ENCODE measurements at regions not wholly inside any gene's neighbourhood (a gene's known extent, or its start where the extent isn't known, plus 50 kb on each side); places are given as distances from the start of the nearest gene placed in this dataset.
A peak's percentile ranks its signal among the peaks of the same experiment; 100 is the strongest.
"Not testable (repeated sequence)": the region's sequence is repeated elsewhere in the genome, so short reads cannot be mapped to it uniquely, and the experiment has no call there.

DNA sequence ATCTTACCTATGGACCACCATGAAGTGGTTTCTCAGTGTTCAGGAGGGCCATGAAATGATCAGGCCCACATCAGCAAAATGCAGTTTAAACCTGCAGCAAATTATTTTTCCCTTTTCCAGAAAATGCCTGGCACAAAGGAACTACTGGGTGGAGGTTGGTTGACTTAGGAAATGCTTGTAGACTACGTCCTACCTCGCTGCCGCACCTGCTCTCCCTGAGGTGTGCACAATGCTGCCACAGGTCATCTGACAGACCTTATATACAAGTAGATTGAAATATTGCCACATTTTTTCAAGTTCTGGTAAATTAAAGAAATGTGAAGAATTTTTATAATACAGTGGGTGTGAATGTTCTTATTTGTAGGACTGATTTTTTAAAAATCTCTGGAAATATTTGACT, 166.7 kb upstream of the PDE4B start:
- ChIA-PET CTCF (interaction anchor here (0.6 kb wide), 1 partner anchor 11 kb away, joined by 5 read pairs; no protein-coding TSS in a partner anchor), POLR2A (no interaction called here)
- TF ChIP-seq SP1 (IDR thresholded peaks at IDR 0.05) (no peak), PKNOX1 (IDR thresholded peaks at IDR 0.05) (no peak), FOXA1 (IDR thresholded peaks at IDR 0.05) (no peak), ELF4 (IDR thresholded peaks at IDR 0.05) (no peak)
- no peak for DNase-seq (ENCODE audit: extremely low spot score)

DNA sequence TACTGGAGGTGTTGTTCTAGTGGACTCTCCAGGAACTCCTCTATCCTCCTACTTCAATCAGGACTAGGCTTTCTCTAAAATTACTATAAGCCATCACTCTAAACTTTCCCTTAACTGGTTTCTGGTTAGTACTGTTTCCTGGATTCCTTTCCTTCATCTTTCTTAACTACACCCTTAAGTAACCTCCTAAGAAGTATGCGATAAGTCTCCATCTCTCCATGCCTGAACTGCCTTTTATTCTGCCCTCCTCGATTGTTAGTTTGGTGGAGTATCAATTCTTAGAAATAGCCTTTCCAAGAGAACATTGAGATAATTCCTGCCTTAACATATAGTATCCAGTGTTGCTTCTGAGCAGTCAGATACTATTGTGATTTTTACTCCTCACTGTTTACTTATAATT, 162.9 kb upstream of the PDE4B start:
- CTCF ChIA-PET = no interaction called here
- POLR2A ChIA-PET = no interaction called here
- TF ChIP-seq SUZ12 (IDR thresholded peaks at IDR 0.05) = no peak
- no peak for TF ChIP-seq NFRKB (IDR thresholded peaks at IDR 0.05)
- TF ChIP-seq ARNT (IDR thresholded peaks at IDR 0.05) = no peak
- TF ChIP-seq PKNOX1 (IDR thresholded peaks at IDR 0.05) = no peak
- TF ChIP-seq LEF1 (IDR thresholded peaks at IDR 0.05; ENCODE audit: borderline replicate concordance) = no peak
- TF ChIP-seq BHLHE40 (IDR thresholded peaks at IDR 0.05; ENCODE audit: borderline replicate concordance) = no peak
- no peak for TF ChIP-seq CTBP1 (IDR thresholded peaks at IDR 0.05; ENCODE audit: borderline replicate concordance)
- no peak for TF ChIP-seq SP1 (IDR thresholded peaks at IDR 0.05)
- TF ChIP-seq L3MBTL2 (conservative IDR thresholded peaks at IDR 0.05) = no peak
- no peak for TF ChIP-seq FOXM1 (IDR thresholded peaks at IDR 0.05; ENCODE audit: borderline replicate concordance)
- TF ChIP-seq FOXA1 (IDR thresholded peaks at IDR 0.05) = no peak
- TF ChIP-seq FOXK2 (IDR thresholded peaks at IDR 0.05) = no peak
- no peak for TF ChIP-seq ELF4 (IDR thresholded peaks at IDR 0.05)
- TF ChIP-seq TARDBP (IDR thresholded peaks at IDR 0.05) = no peak
- no peak for TF ChIP-seq HDGF (IDR thresholded peaks at IDR 0.05; ENCODE audit: borderline replicate concordance)
- TF ChIP-seq ZNF384 (IDR thresholded peaks at IDR 0.05) = no peak

GRCh38 chr1:65630855-65631254, 161.8 kb upstream of the PDE4B start:
- no peak for TF ChIP-seq ARNT (IDR thresholded peaks at IDR 0.05)
- TF ChIP-seq NFRKB (IDR thresholded peaks at IDR 0.05) = no peak
- no peak for TF ChIP-seq SP1 (IDR thresholded peaks at IDR 0.05)
- no peak for TF ChIP-seq FOXK2 (IDR thresholded peaks at IDR 0.05)
- no peak for TF ChIP-seq L3MBTL2 (conservative IDR thresholded peaks at IDR 0.05)
- no peak for TF ChIP-seq BHLHE40 (IDR thresholded peaks at IDR 0.05; ENCODE audit: borderline replicate concordance)
- TF ChIP-seq FOXA1 (IDR thresholded peaks at IDR 0.05) = no peak
- TF ChIP-seq LEF1 (IDR thresholded peaks at IDR 0.05; ENCODE audit: borderline replicate concordance) = no peak
- no peak for TF ChIP-seq CTBP1 (IDR thresholded peaks at IDR 0.05; ENCODE audit: borderline replicate concordance)
- TF ChIP-seq ZNF384 (IDR thresholded peaks at IDR 0.05) = no peak
- TF ChIP-seq FOXM1 (IDR thresholded peaks at IDR 0.05; ENCODE audit: borderline replicate concordance) = no peak
- no peak for TF ChIP-seq PKNOX1 (IDR thresholded peaks at IDR 0.05)
- TF ChIP-seq HDGF (IDR thresholded peaks at IDR 0.05; ENCODE audit: borderline replicate concordance) = no peak
- no peak for TF ChIP-seq SUZ12 (IDR thresholded peaks at IDR 0.05)
- no peak for TF ChIP-seq ELF4 (IDR thresholded peaks at IDR 0.05)
- no peak for TF ChIP-seq TARDBP (IDR thresholded peaks at IDR 0.05)
- CTCF ChIA-PET = no interaction called here
- POLR2A ChIA-PET = no interaction called here

More for the DNA sequence above, 162.9 kb upstream of the PDE4B start:
- no peak for DNase-seq (ENCODE audit: extremely low spot score)

DNA sequence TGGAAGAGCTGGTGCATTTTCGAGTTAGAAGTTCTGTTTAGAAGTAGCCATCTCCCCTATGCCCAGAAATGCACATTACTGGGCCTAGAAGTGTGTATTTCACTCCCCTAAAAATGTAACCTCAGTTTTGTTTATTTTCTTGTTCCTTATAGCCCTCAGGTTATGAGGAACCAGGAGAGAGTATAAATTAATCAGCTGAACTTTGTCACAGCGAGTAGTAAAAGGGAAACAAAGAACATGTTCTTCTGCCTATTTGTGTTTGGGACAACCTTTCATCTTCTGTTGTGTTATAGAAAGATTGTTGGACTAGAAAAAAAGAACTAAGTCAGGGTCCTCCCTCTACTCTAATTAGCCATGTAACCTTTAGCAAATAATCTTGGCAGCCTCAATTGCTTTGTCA, 160.5 kb upstream of the PDE4B start:
- TF ChIP-seq FOXM1 (IDR thresholded peaks at IDR 0.05; ENCODE audit: borderline replicate concordance) (no peak), ELF4 (IDR thresholded peaks at IDR 0.05) (no peak), NFRKB (IDR thresholded peaks at IDR 0.05) (no peak), HDGF (IDR thresholded peaks at IDR 0.05; ENCODE audit: borderline replicate concordance) (no peak), SP1 (IDR thresholded peaks at IDR 0.05) (no peak), TARDBP (IDR thresholded peaks at IDR 0.05) (no peak), LEF1 (IDR thresholded peaks at IDR 0.05; ENCODE audit: borderline replicate concordance) (no peak), FOXA1 (IDR thresholded peaks at IDR 0.05) (no peak), FOXK2 (IDR thresholded peaks at IDR 0.05) (no peak), BHLHE40 (IDR thresholded peaks at IDR 0.05; ENCODE audit: borderline replicate concordance) (no peak), ZNF384 (IDR thresholded peaks at IDR 0.05) (no peak), CTBP1 (IDR thresholded peaks at IDR 0.05; ENCODE audit: borderline replicate concordance) (no peak), PKNOX1 (IDR thresholded peaks at IDR 0.05) (no peak), ARNT (IDR thresholded peaks at IDR 0.05) (no peak), L3MBTL2 (conservative IDR thresholded peaks at IDR 0.05) (no peak), SUZ12 (IDR thresholded peaks at IDR 0.05) (no peak)
- ChIA-PET CTCF (no interaction called here), POLR2A (no interaction called here)
- DNase-seq (ENCODE audit: extremely low spot score) = no peak

More at GRCh38 chr1:65630855-65631254, 161.8 kb upstream of the PDE4B start:
- peak; percentile 28 for DNase-seq (ENCODE audit: extremely low spot score)

DNA sequence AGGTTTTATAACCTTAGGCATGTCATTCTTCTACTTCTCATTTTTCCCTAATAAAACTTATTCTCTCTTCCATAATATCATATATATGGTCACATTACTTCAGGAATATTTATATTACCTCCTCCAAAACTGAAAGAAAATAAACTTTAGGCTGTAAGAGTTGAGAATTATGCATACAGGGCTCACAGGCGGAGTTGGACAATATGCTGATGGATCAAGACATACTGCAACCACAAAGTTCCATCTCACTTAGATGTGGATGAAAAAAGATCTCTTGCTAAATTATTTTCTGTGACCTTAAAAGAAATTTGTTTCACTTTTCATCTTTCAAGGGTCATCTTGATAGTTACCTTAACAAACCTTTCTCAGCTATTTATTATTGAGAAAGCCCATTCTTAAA, 152.6 kb upstream of the PDE4B start:
- ChIA-PET CTCF (no interaction called here), POLR2A (no interaction called here)
- TF ChIP-seq HDGF (IDR thresholded peaks at IDR 0.05; ENCODE audit: borderline replicate concordance) (no peak), LEF1 (IDR thresholded peaks at IDR 0.05; ENCODE audit: borderline replicate concordance) (no peak)
- no peak for DNase-seq (ENCODE audit: extremely low spot score)

GRCh38 chr1:65649185-65649584, 143.5 kb upstream of the PDE4B start:
- POLR2A ChIA-PET; CTCF ChIA-PET; DNase-seq (ENCODE audit: extremely low spot score): not testable (repeated sequence)

All from HEK293T (cell line).